Activated CD4-positive, alpha-beta T cell treated with anti-CD3 and anti-CD28 coated beads, Interleukin-2, amount 10 ng/mL, durations not matched to agents 7 days and 5 days (primary cell): ENCODE measurements at regions not wholly inside any gene's neighbourhood (a gene's known extent, or its start where the extent isn't known, plus 50 kb on each side); places are given as distances from the start of the nearest gene placed in this dataset.
"Not testable (repeated sequence)": the region's sequence is repeated elsewhere in the genome, so short reads cannot be mapped to it uniquely, and the experiment has no call there.

Source experiments
- CTCF ChIA-PET: fragments of 350-600 bp; sonication (Branson Sonifier 250); formaldehyde crosslinking; loops from one replicate; lab custom pipeline; 2021; ENCODE audit warnings: antibody characterized with exemption; lab: Charles Lee
- POLR2A ChIA-PET: fragments of 350-600 bp; sonication (Branson Sonifier 250); formaldehyde crosslinking; loops from one replicate; lab custom pipeline; 2021; ENCODE audit warnings: antibody characterized with exemption; lab: Charles Lee
- DNase-seq: peaks from one replicate; pipeline ENCODE4 v3.0.0-alpha.2; 2020
- H3K27ac Mint-ChIP-seq: one replicate; pipeline ENCODE4 v1.8.0; 2021; ENCODE audit warnings: mild to moderate bottlenecking, moderate library complexity, mixed read lengths
- H3K27me3 Mint-ChIP-seq: one replicate; pipeline ENCODE4 v1.8.0; 2021; ENCODE audit warnings: mixed read lengths
- H3K36me3 Mint-ChIP-seq: one replicate; pipeline ENCODE4 v1.8.0; 2021; ENCODE audit warnings: low read depth, mixed read lengths
- H3K4me1 Mint-ChIP-seq: one replicate; pipeline ENCODE4 v1.8.0; 2021; ENCODE audit warnings: mixed read lengths
- H3K4me3 Mint-ChIP-seq: one replicate; pipeline ENCODE4 v1.8.0; 2021; ENCODE audit warnings: mild to moderate bottlenecking, moderate library complexity, mixed read lengths
- H3K9me3 Mint-ChIP-seq: one replicate; pipeline ENCODE4 v1.8.0; 2021; ENCODE audit warnings: mixed read lengths

GRCh38 chr9:86585422-86586143 lies 231.4 kb upstream of the TUT7 start:
- POLR2A ChIA-PET = no interaction called here
- no peak for DNase-seq
- Mint-ChIP-seq H3K36me3 (no peaks in the 10 kb centered on the region), H3K4me3 (peak overlapping the region; percentile 53), H3K27ac (peak overlapping the region; percentile 61), H3K9me3 (no peaks in the 10 kb centered on the region), H3K27me3 (no peaks in the 10 kb centered on the region), H3K4me1 (peaks cover 4% of the 10 kb centered on the region)
- CTCF ChIA-PET = no interaction called here

- H3K27me3 Mint-ChIP-seq = no peaks in the 10 kb centered on the region
- POLR2A ChIA-PET = no interaction called here
Observed at GRCh38 chr9:86580688-86581087, 226.5 kb upstream of the TUT7 start.

GRCh38 chr9:86578722-86579121 lies 224.5 kb upstream of the TUT7 start:
- POLR2A ChIA-PET = no interaction called here
- Mint-ChIP-seq H3K4me1 (no peaks in the 10 kb centered on the region), H3K27ac (no peak overlapping the region), H3K36me3 (no peaks in the 10 kb centered on the region), H3K9me3 (no peaks in the 10 kb centered on the region), H3K27me3 (no peaks in the 10 kb centered on the region), H3K4me3 (no peak overlapping the region)
- CTCF ChIA-PET = no interaction called here
- no peak for DNase-seq

More at GRCh38 chr9:86580688-86581087, 226.5 kb upstream of the TUT7 start:
- H3K4me1 Mint-ChIP-seq = peaks cover 4% of the 10 kb centered on the region
- no peak for DNase-seq
- H3K9me3 Mint-ChIP-seq = no peaks in the 10 kb centered on the region
- H3K4me3 Mint-ChIP-seq = no peak overlapping the region
- no peak overlapping the region for H3K27ac Mint-ChIP-seq
- H3K36me3 Mint-ChIP-seq = no peaks in the 10 kb centered on the region
- CTCF ChIA-PET = no interaction called here

GRCh38 chr9:86577420-86578333 lies 223.5 kb upstream of the TUT7 start:
- Mint-ChIP-seq H3K4me3 (no peak overlapping the region), H3K36me3 (no peaks in the 10 kb centered on the region), H3K9me3 (no peaks in the 10 kb centered on the region), H3K27ac (no peak overlapping the region), H3K27me3 (no peaks in the 10 kb centered on the region), H3K4me1 (no peaks in the 10 kb centered on the region)
- ChIA-PET CTCF (no interaction called here), POLR2A (no interaction called here)
- no peak for DNase-seq

GRCh38 chr9:86575825-86576525 lies 221.8 kb upstream of the TUT7 start:
- no peak overlapping the region for H3K27ac Mint-ChIP-seq
- ChIA-PET POLR2A (no interaction called here), CTCF (no interaction called here)
- no peak overlapping the region for H3K4me3 Mint-ChIP-seq
- no peaks in the 10 kb centered on the region for H3K36me3 Mint-ChIP-seq
- H3K27me3 Mint-ChIP-seq = no peaks in the 10 kb centered on the region
- no peaks in the 10 kb centered on the region for H3K4me1 Mint-ChIP-seq
- H3K9me3 Mint-ChIP-seq = no peaks in the 10 kb centered on the region
- no peak for DNase-seq

GRCh38 chr9:86575137-86575536 lies 220.9 kb upstream of the TUT7 start:
- POLR2A ChIA-PET = no interaction called here
- no peaks in the 10 kb centered on the region for H3K9me3 Mint-ChIP-seq
- H3K4me1 Mint-ChIP-seq = no peaks in the 10 kb centered on the region

GRCh38 chr9:86573886-86574285 lies 219.7 kb upstream of the TUT7 start:
- no peak for DNase-seq
- Mint-ChIP-seq H3K27ac (no peak overlapping the region), H3K4me3 (no peak overlapping the region), H3K36me3 (no peaks in the 10 kb centered on the region), H3K9me3 (no peaks in the 10 kb centered on the region), H3K27me3 (no peaks in the 10 kb centered on the region), H3K4me1 (no peaks in the 10 kb centered on the region)
- ChIA-PET CTCF (no interaction called here), POLR2A (no interaction called here)

More at GRCh38 chr9:86575137-86575536, 220.9 kb upstream of the TUT7 start:
- CTCF ChIA-PET = no interaction called here
- no peak for DNase-seq
- H3K27me3 Mint-ChIP-seq = no peaks in the 10 kb centered on the region
- H3K4me3 Mint-ChIP-seq = no peak overlapping the region
- H3K27ac Mint-ChIP-seq = no peak overlapping the region
- H3K36me3 Mint-ChIP-seq = no peaks in the 10 kb centered on the region

GRCh38 chr9:86572904-86573303 lies 218.7 kb upstream of the TUT7 start:
- H3K27me3 Mint-ChIP-seq = no peaks in the 10 kb centered on the region
- CTCF ChIA-PET = no interaction called here
- no peak overlapping the region for H3K27ac Mint-ChIP-seq
- H3K9me3 Mint-ChIP-seq = peaks cover 3% of the 10 kb centered on the region
- DNase-seq = no peak
- no peak overlapping the region for H3K4me3 Mint-ChIP-seq
- no peaks in the 10 kb centered on the region for H3K4me1 Mint-ChIP-seq
- POLR2A ChIA-PET = no interaction called here
- no peaks in the 10 kb centered on the region for H3K36me3 Mint-ChIP-seq

- POLR2A ChIA-PET, H3K9me3 Mint-ChIP-seq, H3K27me3 Mint-ChIP-seq: not testable (repeated sequence)
Observed at GRCh38 chr9:86565603-86566002, 211.4 kb upstream of the TUT7 start.

GRCh38 chr9:86563936-86564335 lies 209.7 kb upstream of the TUT7 start:
- H3K4me3 Mint-ChIP-seq = no peak overlapping the region
- POLR2A ChIA-PET = no interaction called here

More at GRCh38 chr9:86565603-86566002, 211.4 kb upstream of the TUT7 start:
- H3K4me1 Mint-ChIP-seq, H3K27ac Mint-ChIP-seq, H3K4me3 Mint-ChIP-seq, H3K36me3 Mint-ChIP-seq, DNase-seq, CTCF ChIA-PET: not testable (repeated sequence)

GRCh38 chr9:86563350-86563749 lies 209.1 kb upstream of the TUT7 start:
- CTCF ChIA-PET = no interaction called here
- DNase-seq = no peak

More at GRCh38 chr9:86563936-86564335, 209.7 kb upstream of the TUT7 start:
- H3K36me3 Mint-ChIP-seq = no peaks in the 10 kb centered on the region
- DNase-seq = no peak
- no peak overlapping the region for H3K27ac Mint-ChIP-seq
- H3K9me3 Mint-ChIP-seq = peaks cover 7% of the 10 kb centered on the region
- CTCF ChIA-PET = no interaction called here
- peaks cover 2% of the 10 kb centered on the region for H3K27me3 Mint-ChIP-seq
- no peaks in the 10 kb centered on the region for H3K4me1 Mint-ChIP-seq

GRCh38 chr9:86562691-86563090 lies 208.5 kb upstream of the TUT7 start:
- H3K36me3 Mint-ChIP-seq = no peaks in the 10 kb centered on the region
- no peak for DNase-seq
- H3K27ac Mint-ChIP-seq = no peak overlapping the region
- no peak overlapping the region for H3K4me3 Mint-ChIP-seq
- no peaks in the 10 kb centered on the region for H3K4me1 Mint-ChIP-seq
- peaks cover 2% of the 10 kb centered on the region for H3K9me3 Mint-ChIP-seq
- CTCF ChIA-PET = no interaction called here
- POLR2A ChIA-PET = no interaction called here
- peaks cover 2% of the 10 kb centered on the region for H3K27me3 Mint-ChIP-seq

More at GRCh38 chr9:86563350-86563749, 209.1 kb upstream of the TUT7 start:
- Mint-ChIP-seq H3K36me3 (no peaks in the 10 kb centered on the region), H3K4me3 (no peak overlapping the region), H3K9me3 (peaks cover 7% of the 10 kb centered on the region), H3K27ac (no peak overlapping the region), H3K27me3 (peaks cover 2% of the 10 kb centered on the region), H3K4me1 (no peaks in the 10 kb centered on the region)
- POLR2A ChIA-PET = no interaction called here

GRCh38 chr9:86557918-86558317 lies 203.7 kb upstream of the TUT7 start:
- Mint-ChIP-seq H3K36me3 (no peaks in the 10 kb centered on the region), H3K9me3 (no peaks in the 10 kb centered on the region), H3K4me1 (no peaks in the 10 kb centered on the region), H3K27ac (no peak overlapping the region), H3K4me3 (no peak overlapping the region), H3K27me3 (no peaks in the 10 kb centered on the region)
- no peak for DNase-seq
- ChIA-PET CTCF (no interaction called here), POLR2A (no interaction called here)
